Endothelial cell of umbilical vein (primary cell): ENCODE measurements at regions not wholly inside any gene's neighbourhood (a gene's known extent, or its start where the extent isn't known, plus 50 kb on each side); places are given as distances from the start of the nearest gene placed in this dataset.

Experiments
- BruUV-seq: library from RNA; stranded (reverse); fragments of 400-500 nt; replicated peaks from 2 replicates; lab custom pipeline; 2021; lab: Mats Ljungman, UMichigan
- CTCF ChIA-PET: fragments of 300-600, 350-600 bp; sonication (Branson Sonifier 250); formaldehyde crosslinking; loops from one replicate; lab custom pipeline; 2021; ENCODE audit warnings: antibody characterized with exemption, inconsistent platforms; lab: Charles Lee
- POLR2A ChIA-PET: fragments of 300-600, 350-600 bp; sonication (Branson Sonifier 250); formaldehyde crosslinking; loops from one replicate; lab custom pipeline; 2021; ENCODE audit warnings: antibody characterized with exemption, inconsistent platforms; lab: Charles Lee
- DNase-seq: peaks from one replicate; pipeline ENCODE4 v3.0.0-alpha.2; 2011; ENCODE audit warnings: low read depth, low spot score
- FAIRE-seq: peaks from 2 replicates; lab custom pipeline; 2011; peaks lifted over from hg19 to GRCh38; lab: Jason Lieb, UNC
- H2AFZ ChIP-seq: 2 replicates; pipeline ENCODE4 v1.6.0; 2012; ENCODE audit warnings: low read depth, low read length, control low read depth, inconsistent platforms
- H3K27ac ChIP-seq: 2 replicates; pipeline ENCODE4 v1.5.1; 2011; ENCODE audit warnings: low read depth, mild to moderate bottlenecking, control low read depth, low read length, moderate library complexity; ENCODE audit not compliant: insufficient read depth
- H3K27me3 ChIP-seq, 2 experiments: 2 replicates each; pipeline versions ENCODE4 v1.6.0 to v1.6.1; 2011; ENCODE audit warnings: low read length in 2 of 2, mixed read lengths in 1 of 2; ENCODE audit not compliant: control insufficient read depth in 2 of 2, insufficient read depth in 2 of 2
- H3K36me3 ChIP-seq, 2 experiments: 2 replicates in 1 of 2; 3 replicates in 1 of 2; pipeline ENCODE4 v1.5.1; 2011; ENCODE audit warnings: low read length in 2 of 2, mild to moderate bottlenecking in 1 of 2, moderate library complexity in 1 of 2; ENCODE audit not compliant: control insufficient read depth in 2 of 2, insufficient read depth in 2 of 2; ENCODE audit errors: extremely low read depth in 1 of 2
- H3K4me1 ChIP-seq: 3 replicates; pipeline ENCODE4 v1.5.1; 2011; ENCODE audit warnings: mild to moderate bottlenecking, low read length; ENCODE audit not compliant: control insufficient read depth, insufficient read depth; ENCODE audit errors: extremely low read depth
- H3K4me2 ChIP-seq: 2 replicates; pipeline ENCODE4 v1.6.1; 2011; ENCODE audit warnings: low read length, control low read depth, mixed read lengths; ENCODE audit not compliant: insufficient read depth
- H3K4me3 ChIP-seq, 3 experiments: fragments of 200-600 bp in 1 of 3; sonication (generic), shearing (Covaris generic) in 1 of 3; replicated peaks in 1 of 3; 2 replicates each; pipeline ENCODE4 v1.5.1; 2011 to 2016; ENCODE audit warnings: control low read depth in 3 of 3, low read length in 3 of 3, mild to moderate bottlenecking in 2 of 3, inconsistent platforms in 1 of 3, low read depth in 1 of 3, moderate library complexity in 1 of 3; ENCODE audit not compliant: insufficient read depth in 1 of 3
- H3K79me2 ChIP-seq: 2 replicates; pipeline ENCODE4 v1.6.0; 2012; ENCODE audit warnings: low read length, inconsistent platforms; ENCODE audit not compliant: control insufficient read depth, insufficient read depth
- H3K9ac ChIP-seq: replicated peaks from 2 replicates; pipeline ENCODE3; 2011; ENCODE audit warnings: low read length, control low read depth; ENCODE audit not compliant: insufficient read depth; ENCODE audit errors: extremely low read depth
- H3K9me1 ChIP-seq: replicated peaks from 3 replicates; pipeline ENCODE4 v1.6.0; 2011; ENCODE audit warnings: mild to moderate bottlenecking, low read length; ENCODE audit not compliant: control insufficient read depth, insufficient read depth; ENCODE audit errors: extremely low read depth
- H3K9me3 ChIP-seq: replicated peaks from 2 replicates; pipeline ENCODE4 v1.5.1; 2012; ENCODE audit warnings: low read length, inconsistent platforms; ENCODE audit not compliant: control insufficient read depth, insufficient read depth
- H4K20me1 ChIP-seq: replicated peaks from 2 replicates; pipeline ENCODE3; 2011; ENCODE audit warnings: mild to moderate bottlenecking, low read length; ENCODE audit not compliant: control insufficient read depth, insufficient read depth; ENCODE audit errors: extremely low read depth
- CTCF ChIP-seq, 2 donors: IDR thresholded peaks; 1 replicate in 1 of 2; 2 replicates in 1 of 2; pipeline ENCODE4 v1.5.1; 2011; ENCODE audit warnings: low read length in 2 of 2, mild to moderate bottlenecking in 2 of 2, moderate library complexity in 2 of 2, control low read depth in 1 of 2, inconsistent platforms in 1 of 2, low read depth in 1 of 2; ENCODE audit not compliant: insufficient read depth in 1 of 2; ENCODE audit errors: extremely low read depth in 1 of 2
- EZH2 ChIP-seq: IDR thresholded peaks from 2 replicates; pipeline ENCODE4 v1.6.1; 2012; ENCODE audit warnings: borderline replicate concordance, low read depth, mild to moderate bottlenecking, moderate library complexity, low read length, inconsistent platforms; ENCODE audit not compliant: severe bottlenecking
- FOS ChIP-seq: IDR thresholded peaks from 2 replicates; pipeline ENCODE4 v1.6.1; 2011; ENCODE audit warnings: mild to moderate bottlenecking, low read length, moderate library complexity, borderline replicate concordance; ENCODE audit not compliant: insufficient read depth
- GATA2 ChIP-seq: IDR thresholded peaks from 2 replicates; pipeline ENCODE4 v1.7.0; 2011; ENCODE audit warnings: low read depth, mild to moderate bottlenecking, moderate library complexity, mixed read lengths, low read length; ENCODE audit not compliant: insufficient read length, insufficient read depth
- JUN ChIP-seq: IDR thresholded peaks from 2 replicates; pipeline ENCODE4 v1.6.1; 2011; ENCODE audit warnings: borderline replicate concordance, low read depth; ENCODE audit not compliant: insufficient read length, insufficient read depth
- MAX ChIP-seq: IDR thresholded peaks from 2 replicates; pipeline ENCODE4 v1.6.1; 2011; ENCODE audit not compliant: insufficient read depth, insufficient read length
- MYC ChIP-seq: IDR thresholded peaks from one replicate; pipeline ENCODE4 v1.6.1; 2011; ENCODE audit warnings: mild to moderate bottlenecking, low read depth, low read length
- POLR2A ChIP-seq: IDR thresholded peaks from 2 replicates; pipeline ENCODE4 v1.6.1; 2012; ENCODE audit warnings: low read depth, mild to moderate bottlenecking, control low read depth, low read length
- POLR2AphosphoS5 ChIP-seq: IDR thresholded peaks from 2 replicates; pipeline ENCODE4 v1.6.1; 2012; ENCODE audit warnings: low read depth, mild to moderate bottlenecking, control low read depth, low read length, moderate library complexity; ENCODE audit not compliant: insufficient read depth
- dilution Hi-C: fragments of 300-500 bp; cut with MboI; formaldehyde crosslinking; loops from one replicate; pipeline ENCODE4 v1.15.0; 2019; ENCODE audit warnings: low sequenced_read_pairs; ENCODE audit not compliant: extremely low pct_ligation_motif_present
- intact Hi-C: fragments of 100-400 bp; cut with micrococcal nuclease; formaldehyde crosslinking; loops from one replicate; pipeline ENCODE4 v1.10.0; 2022

- Histone ChIP-seq H3K4me2 (no peak overlapping the region), H3K9me1 (no peaks in the 10 kb centered on the region), H3K9ac (no peak overlapping the region), H3K4me3 (no peak overlapping the region), H3K9me3 (no peaks in the 10 kb centered on the region), H3K27me3 (no peaks in the 10 kb centered on the region), H3K27ac (no peak overlapping the region), H3K79me2 (no peaks in the 10 kb centered on the region), H2AFZ (no peak overlapping the region), H3K36me3 (no peaks in the 10 kb centered on the region), H3K4me1 (no peaks in the 10 kb centered on the region), H4K20me1 (no peaks in the 10 kb centered on the region)
- CTCF ChIA-PET: interaction anchor here (1.4 kb wide), 1 partner anchor 14 kb away, joined by 3 read pairs; no protein-coding TSS in a partner anchor
- POLR2A ChIA-PET: no interaction called here
- BruUV-seq: no TSS peak
- TF ChIP-seq JUN: no peak
- DNase-seq (no peak), FAIRE-seq (no peak)
- dilution Hi-C loops (no loop called here), intact Hi-C loops (no loop called here)
Measured at GRCh38 chr18:2256577-2256976, 314.7 kb downstream of the METTL4 start.

- no peaks in the 10 kb centered on the region for H3K4me1 ChIP-seq
- no TSS peak for BruUV-seq
- no peak overlapping the region for H3K4me2 ChIP-seq
- H3K9ac ChIP-seq: no peak overlapping the region
- FAIRE-seq: no peak
- no peaks in the 10 kb centered on the region for H3K9me1 ChIP-seq
- no peak overlapping the region for H3K27ac ChIP-seq
- ChIA-PET CTCF (no interaction called here), POLR2A (no interaction called here)
- H3K79me2 ChIP-seq: no peaks in the 10 kb centered on the region
- no peak overlapping the region for H3K4me3 ChIP-seq
- H3K27me3 ChIP-seq: no peaks in the 10 kb centered on the region
- no peaks in the 10 kb centered on the region for H3K9me3 ChIP-seq
- intact Hi-C loops: no loop called here
- DNase-seq: no peak
- no peaks in the 10 kb centered on the region for H3K36me3 ChIP-seq
- no peak for TF ChIP-seq MYC
- no peak for TF ChIP-seq FOS
- TF ChIP-seq MAX: no peak
- TF ChIP-seq CTCF (IDR thresholded peaks at IDR 0.05; ENCODE audit: extremely low read depth in 1 of 2, insufficient read depth in 1 of 2, low read depth in 1 of 2, low read length in 2 of 2): no peak
- TF ChIP-seq GATA2: no peak
- no peak for TF ChIP-seq JUN
- no peak for TF ChIP-seq POLR2A
- TF ChIP-seq POLR2AphosphoS5: no peak
- TF ChIP-seq EZH2: no peak
- no peak overlapping the region for H2AFZ ChIP-seq
- no peaks in the 10 kb centered on the region for H4K20me1 ChIP-seq
- dilution Hi-C loops: no loop called here
Measured at GRCh38 chr18:2258954-2259353, 312.4 kb downstream of the METTL4 start.
